T-helper 2 cell treated with Interferon-gamma antibody and Interleukin-4, amounts not matched to agents 100 ng/mL and 5 ng/mL, for 36 hours (primary cell): ENCODE measurements at regions not wholly inside any gene's neighbourhood (a gene's known extent, or its start where the extent isn't known, plus 50 kb on each side); places are given as distances from the start of the nearest gene placed in this dataset.
"Not testable (repeated sequence)": the region's sequence is repeated elsewhere in the genome, so short reads cannot be mapped to it uniquely, and the experiment has no call there.

ENCODE experiments used
- intact Hi-C: fragments of 100-400 bp; cut with micrococcal nuclease; formaldehyde crosslinking; loops from one replicate; pipeline ENCODE4 v1.15.1; 2023

DNA sequence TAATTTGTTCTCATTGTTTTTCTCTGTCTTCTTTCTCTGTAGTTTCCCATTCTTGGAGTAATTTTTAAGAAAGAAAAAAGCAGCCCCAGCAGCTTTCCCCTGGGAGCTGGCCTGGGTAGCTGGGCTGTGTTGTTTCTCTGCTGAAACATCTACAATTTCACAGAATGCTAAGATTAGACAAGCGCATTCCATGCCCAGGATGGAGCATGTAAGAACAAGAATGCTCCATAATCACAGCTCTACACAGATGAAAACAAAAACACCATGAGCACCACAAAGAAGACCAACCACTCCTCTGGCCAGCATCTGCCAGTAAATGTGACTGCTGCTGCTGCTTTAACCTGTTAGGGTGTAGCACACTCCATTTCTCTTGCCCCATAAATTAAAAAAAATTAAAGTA is 239.2 kb upstream of the SLITRK1 start:
- intact Hi-C loops = no loop called here

DNA sequence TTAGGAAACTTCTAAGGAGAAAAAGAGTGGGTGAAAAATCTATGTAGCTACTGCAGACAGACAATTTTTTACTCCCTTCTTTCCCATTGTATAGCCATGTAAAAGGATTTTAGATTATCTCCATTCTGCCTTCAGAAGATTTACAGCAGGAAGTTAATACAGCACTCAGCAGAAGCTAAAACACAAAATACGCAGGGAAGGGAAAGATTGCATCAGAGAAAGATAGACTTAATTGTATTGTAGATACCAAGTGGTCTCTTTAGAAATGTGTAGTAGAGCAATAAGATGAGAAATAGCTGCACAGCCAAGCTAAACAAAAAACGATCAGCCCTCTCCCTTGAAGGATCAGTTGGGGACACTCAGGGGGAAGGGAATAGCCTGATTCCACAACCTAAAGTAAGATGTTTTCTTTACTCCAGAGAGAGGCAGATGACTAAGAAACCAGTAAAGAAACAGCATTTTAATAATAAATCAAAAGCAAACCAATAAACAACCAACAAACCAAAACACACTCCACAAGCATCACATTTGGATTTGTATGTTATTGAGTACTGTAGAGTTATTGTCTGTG is 236.7 kb upstream of the SLITRK1 start:
- intact Hi-C loops = no loop called here

- intact Hi-C loops = no loop called here
These were observed 216.0 kb upstream of the SLITRK1 start for GRCh38 chr13:84098273-84098672.

DNA sequence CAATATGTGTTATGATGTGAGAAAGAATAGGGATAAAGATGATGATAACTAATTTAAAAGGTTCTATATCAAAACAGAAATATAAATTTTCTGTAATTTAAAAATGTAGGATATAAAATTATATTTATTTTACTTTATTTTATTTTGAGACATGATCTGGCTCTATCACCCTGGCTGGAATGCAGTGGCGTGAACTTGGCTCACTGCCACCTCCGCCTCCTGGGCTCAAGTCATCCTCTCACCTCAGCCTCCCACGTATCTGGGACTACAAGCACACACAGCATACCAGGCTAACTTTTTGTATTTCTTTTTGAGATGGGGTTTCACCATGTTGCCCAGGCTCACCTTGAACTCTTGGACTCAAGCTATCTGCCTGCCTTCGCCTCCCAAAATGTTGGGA is 214.9 kb upstream of the SLITRK1 start:
- intact Hi-C loops = no loop called here

GRCh38 chr13:84096216-84096615 is 213.9 kb upstream of the SLITRK1 start:
- intact Hi-C loops = no loop called here

DNA sequence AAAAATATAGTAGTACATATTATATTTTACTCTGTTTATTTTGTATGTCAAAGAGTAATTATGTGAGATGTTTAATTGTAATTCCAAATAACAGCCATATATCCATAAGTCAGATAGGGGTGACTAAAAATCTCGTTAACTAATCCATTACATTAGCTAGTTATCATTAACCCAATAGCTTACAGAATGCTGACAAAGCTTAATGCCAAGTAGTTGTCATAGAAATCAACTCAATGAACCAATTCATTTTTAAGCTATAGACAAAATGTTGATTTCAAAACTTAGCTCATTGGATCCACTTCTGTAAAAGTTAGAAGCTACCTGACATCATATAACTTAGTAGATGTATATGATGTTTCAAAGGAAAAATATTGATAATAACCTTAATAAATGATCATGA is 206.7 kb upstream of the SLITRK1 start:
- intact Hi-C loops = no loop called here

- intact Hi-C loops = no loop called here
These were observed 204.5 kb upstream of the SLITRK1 start for GRCh38 chr13:84086847-84087162.

DNA sequence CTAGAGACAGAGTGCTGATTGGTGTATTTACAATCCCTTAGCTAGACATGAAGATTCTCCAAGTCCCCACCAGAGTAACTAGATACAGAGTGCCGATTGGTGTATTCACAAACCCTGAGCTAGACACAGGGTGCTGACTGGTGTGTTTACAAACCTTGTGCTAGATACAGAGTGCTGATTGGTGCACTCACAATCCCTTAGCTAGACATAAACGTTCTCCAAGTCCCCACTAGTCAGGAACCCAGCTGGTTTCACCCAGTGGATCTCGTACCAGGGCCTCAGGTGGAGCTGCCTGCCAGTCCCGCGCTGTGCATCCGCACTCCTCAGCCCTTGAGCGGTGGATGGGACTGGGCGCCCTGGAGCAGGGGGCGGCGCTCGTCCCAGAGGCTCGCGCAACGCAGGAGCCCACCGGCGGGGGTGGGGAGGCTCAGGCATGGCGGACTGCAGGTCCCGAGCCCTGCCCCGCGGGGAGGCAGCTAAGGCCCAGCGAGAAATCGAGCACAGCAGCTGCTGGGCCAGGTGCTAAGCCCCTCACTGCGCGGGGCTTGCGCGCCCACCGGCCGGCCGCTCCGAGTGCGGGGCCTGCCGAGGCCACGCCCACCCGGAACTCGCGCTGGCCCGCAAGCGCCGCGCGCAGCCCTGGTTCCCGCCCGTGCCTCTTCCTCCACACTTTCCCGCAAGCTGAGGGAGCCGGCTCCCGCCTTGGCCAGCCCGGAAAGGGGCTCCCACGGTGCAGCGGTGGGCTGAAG is 204.0 kb upstream of the SLITRK1 start:
- intact Hi-C loops = not testable (repeated sequence)

GRCh38 chr13:84082462-84082861 is 200.2 kb upstream of the SLITRK1 start:
- intact Hi-C loops = no loop called here

GRCh38 chr13:84080748-84081530 is 198.7 kb upstream of the SLITRK1 start:
- intact Hi-C loops = no loop called here

DNA sequence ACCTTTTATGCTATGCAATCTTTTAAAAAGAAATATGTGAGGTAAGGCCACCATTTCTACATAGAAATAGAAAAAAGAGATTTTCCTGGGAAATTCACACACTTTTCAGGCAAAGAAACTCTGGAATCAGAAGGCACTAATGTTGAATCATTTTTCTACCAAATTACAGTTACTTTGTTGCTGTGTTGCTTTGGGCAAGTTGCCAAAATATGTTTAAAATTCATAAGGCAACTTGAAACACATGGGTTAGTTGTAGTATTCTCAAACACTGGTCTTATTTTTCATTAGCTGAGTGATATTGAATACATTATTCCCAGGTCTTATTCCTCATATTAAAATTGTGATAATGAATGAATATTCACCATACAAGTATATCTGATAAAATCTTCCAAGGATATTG is 195.0 kb upstream of the SLITRK1 start:
- intact Hi-C loops = no loop called here

DNA sequence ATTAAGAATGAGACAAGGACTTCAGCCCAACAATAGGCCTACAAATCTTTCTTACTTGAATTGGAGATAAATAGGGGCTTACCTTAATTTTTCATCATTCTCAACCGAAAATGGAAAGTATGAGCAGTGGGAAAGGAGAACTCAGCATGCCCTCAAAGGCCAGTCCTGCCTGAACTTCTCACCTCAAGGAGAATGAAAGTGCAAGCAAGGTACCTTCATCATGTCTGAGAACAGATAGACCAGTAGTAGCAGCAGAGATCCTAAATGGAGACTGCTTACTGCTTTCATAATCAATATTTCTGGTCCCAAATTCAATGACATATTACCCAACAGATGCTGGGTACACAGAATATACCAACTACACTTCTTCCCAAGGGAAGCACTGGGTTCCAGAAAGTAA is 194.0 kb upstream of the SLITRK1 start:
- intact Hi-C loops = no loop called here

DNA sequence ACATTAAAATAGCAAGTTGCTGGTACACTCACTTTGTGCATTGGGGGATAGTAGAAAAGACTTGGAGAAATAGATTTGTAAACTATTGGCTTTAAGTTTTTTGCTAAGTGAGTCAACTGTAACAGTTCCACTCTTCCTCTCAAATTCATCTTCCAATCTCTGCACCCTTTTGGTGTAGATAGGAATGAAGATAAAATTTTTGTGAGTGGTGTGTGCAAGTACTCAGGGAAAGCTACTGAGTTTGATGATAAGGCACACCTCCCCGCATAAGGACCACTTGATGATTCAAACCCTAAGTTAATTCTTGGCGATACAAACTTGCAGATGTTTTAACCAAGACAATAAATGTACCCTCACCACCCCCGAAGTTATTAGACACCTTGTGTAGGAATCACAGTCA is 168.3 kb upstream of the SLITRK1 start:
- intact Hi-C loops = no loop called here

DNA sequence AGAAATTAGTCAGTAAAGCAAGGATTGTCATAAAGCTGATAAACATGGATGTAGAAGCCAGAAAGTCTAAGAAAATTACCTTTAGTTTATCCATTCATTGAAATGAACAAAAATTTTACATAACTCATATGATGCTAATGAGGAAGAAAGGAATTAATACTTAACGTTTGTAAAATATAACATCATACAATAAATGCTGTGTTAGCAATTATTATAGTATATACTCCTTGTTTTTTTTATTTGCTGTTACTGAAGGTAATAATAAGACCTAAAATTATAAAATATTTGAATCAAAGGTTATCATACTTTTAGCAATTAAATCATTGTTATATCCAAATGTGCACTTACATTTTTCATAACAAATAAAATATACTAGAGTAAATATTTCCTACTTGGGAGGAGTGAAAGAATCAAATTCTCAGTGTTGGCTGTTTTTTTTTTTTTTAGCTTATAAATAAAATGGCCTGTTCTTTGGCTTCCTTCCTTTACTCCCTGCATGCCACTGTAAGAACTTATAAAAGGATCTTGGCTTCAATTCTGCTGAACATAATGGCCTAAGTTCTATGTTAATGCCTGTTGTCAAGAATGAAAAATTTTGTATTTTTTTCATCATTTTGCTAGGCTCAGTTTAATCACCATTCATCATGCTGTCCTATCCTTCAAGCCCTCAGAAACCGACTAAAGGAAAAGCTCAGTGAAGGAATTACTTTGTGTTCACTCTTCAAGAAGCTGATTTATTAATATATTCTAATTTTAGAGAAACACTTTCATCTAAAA is 167.4 kb upstream of the SLITRK1 start:
- intact Hi-C loops = no loop called here

GRCh38 chr13:84044805-84045204 is 162.5 kb upstream of the SLITRK1 start:
- intact Hi-C loops = no loop called here

- intact Hi-C loops = no loop called here
These were observed 155.7 kb upstream of the SLITRK1 start for GRCh38 chr13:84038001-84038400.

GRCh38 chr13:84032116-84032515 is 149.8 kb upstream of the SLITRK1 start:
- intact Hi-C loops = no loop called here

GRCh38 chr13:84031120-84031519 is 148.8 kb upstream of the SLITRK1 start:
- intact Hi-C loops = no loop called here

GRCh38 chr13:84029396-84029795 is 147.1 kb upstream of the SLITRK1 start:
- intact Hi-C loops = no loop called here

DNA sequence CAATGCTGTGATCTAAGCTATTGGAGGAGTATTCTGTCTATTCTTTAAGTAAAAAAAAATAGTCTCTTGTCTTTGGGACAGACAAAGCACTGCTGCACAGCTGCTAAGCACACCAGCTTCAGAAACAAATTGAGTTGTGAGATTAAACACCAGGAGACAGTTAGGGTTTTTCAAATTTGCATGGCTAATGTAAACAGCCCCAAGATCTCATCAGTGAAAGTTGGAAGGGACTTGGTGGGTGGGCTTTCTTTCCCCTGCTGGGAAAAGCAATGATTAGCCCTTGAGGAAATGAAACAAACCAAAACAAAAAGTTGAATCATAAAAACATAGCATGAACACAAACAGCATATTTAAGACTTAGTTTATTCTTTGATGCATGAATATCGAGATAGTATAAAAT is 143.6 kb upstream of the SLITRK1 start:
- intact Hi-C loops = no loop called here

GRCh38 chr13:83996415-83996814 is 114.1 kb upstream of the SLITRK1 start:
- intact Hi-C loops = no loop called here

- intact Hi-C loops = no loop called here
These were observed 113.7 kb upstream of the SLITRK1 start for GRCh38 chr13:83995930-83996329.
